NCI-H748 treated with DMSO at 0.1 percent for 48 hours (cell line): ENCODE measurements at regions not wholly inside any gene's neighbourhood (a gene's known extent, or its start where the extent isn't known, plus 50 kb on each side); places are given as distances from the start of the nearest gene placed in this dataset.
A peak's percentile ranks its signal among the peaks of the same experiment; 100 is the strongest.

Experiments
- DNase-seq: peaks from one replicate; lab custom pipeline; 2025; lab: John Stamatoyannopoulos, UW

GRCh38 chr4:174120446-174121295 lies 162.8 kb downstream of the FBXO8 start:
- peak; percentile 73 for DNase-seq

- DNase-seq, result no peak
Measured at GRCh38 chr4:174119830-174120229, 163.6 kb downstream of the FBXO8 start.

GRCh38 chr4:174119051-174119450 lies 164.4 kb downstream of the FBXO8 start:
- peak; percentile 19 for DNase-seq

DNA sequence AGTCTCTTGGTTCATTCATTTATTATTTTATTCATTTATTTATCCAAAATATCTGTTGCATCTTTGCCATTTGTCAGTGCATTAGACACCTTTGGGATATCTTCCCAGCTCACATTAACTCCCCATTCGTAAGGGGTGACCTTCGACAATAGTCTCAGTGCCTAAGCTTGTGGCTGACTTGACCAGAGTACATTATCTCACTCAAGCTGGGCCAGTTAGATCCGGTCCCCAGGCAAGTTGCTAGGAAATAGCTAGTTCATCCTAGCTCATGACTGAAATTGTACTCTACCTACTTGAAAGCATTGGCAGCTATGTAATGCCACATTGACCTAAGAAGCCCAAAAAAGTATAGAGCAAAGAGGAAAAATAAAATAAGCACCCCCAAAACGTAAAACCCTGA lies 165.3 kb downstream of the FBXO8 start:
- DNase-seq, result peak; percentile 58

GRCh38 chr4:174117445-174117844 lies 166.0 kb downstream of the FBXO8 start:
- DNase-seq, result peak; percentile 29

- DNase-seq, result no peak
Measured at GRCh38 chr4:174116021-174116420, 167.4 kb downstream of the FBXO8 start.

DNA sequence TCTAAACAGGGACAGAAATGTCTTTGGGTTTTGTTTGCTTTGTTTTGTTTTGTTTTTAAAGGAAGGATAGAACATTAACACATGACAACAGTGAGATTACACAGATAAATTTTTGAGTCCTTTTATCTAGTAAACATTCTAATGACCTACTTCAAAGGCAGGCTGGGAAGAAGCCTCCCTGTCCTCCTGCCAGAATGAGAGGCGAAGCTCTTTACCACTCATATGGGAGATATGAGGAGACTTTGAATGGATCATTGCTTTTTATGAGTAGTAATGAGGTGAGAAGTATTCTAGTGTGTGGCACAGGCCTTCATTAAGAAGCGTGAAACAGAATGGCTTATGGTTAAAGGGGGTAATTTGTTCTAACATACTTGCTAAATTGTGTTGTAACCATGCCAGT lies 172.0 kb downstream of the FBXO8 start:
- peak; percentile 40 for DNase-seq

DNA sequence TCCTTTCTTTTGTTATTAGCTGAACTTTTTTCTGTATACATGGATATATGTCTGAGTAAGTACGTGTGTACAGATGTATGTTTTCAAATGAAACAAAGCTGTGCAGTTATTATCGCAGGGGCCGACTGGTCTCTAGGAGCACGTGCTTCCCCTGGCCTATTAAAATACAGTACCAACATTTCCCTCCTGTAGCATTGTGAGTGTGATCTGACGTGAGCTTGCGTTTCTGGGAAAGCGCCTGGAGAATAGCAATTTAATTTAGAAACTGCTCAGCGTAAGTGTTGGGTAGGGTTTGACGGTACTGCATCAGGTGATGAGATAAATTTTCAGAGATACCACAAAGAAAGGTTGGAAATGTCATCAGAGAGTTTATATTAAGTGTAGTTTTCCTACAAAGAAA lies 173.3 kb downstream of the FBXO8 start:
- DNase-seq, result no peak

DNA sequence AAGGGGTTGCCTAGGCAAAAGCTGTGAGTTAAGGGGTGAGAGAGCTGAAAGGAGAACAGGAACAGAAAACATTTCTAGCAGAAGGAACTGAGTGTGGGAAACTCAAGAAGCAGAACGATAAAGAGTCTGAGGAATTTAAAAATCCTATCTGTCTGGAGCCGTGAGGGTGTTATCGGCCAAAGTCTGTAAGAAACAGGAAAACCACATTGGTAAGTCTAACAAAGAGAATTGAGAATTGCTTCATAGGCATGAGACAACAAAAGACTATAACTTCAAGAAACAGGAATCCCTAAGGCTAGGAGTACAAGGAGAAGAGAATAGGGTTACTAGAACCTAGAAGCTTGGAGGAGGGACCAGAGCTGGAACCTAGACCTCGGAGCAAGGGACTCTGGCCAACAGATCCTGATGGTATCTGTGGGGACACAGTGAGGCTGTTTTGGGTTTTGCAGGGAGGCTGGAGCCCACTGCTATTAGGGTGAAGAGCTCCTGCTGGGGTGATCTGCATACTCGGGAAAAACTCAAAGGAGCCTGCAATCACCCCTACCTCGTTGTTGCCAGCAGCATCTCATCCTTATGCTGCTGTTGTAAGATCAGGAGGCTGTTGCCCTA lies 175.6 kb downstream of the FBXO8 start:
- DNase-seq, result no peak

DNA sequence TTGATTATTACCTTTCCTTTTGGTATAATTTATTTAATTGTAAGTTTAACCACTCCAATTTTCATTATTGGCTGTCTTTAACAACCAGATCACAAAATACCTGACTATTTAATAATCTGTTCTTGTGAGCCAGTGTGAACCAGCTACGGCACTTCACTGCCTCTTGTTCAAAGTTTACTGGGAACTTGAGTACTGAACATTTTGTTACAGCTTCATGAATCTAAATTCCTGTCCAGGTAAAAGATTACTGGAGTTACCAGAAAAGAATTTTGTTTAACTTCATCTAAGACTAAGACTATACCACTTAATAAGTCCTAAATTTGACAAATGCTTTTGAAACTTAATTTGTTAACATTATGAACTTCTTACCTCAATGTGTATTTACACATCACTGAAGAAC lies 178.3 kb downstream of the FBXO8 start:
- no peak for DNase-seq

- no peak for DNase-seq
Measured at GRCh38 chr4:174100910-174101309, 182.6 kb downstream of the FBXO8 start.

DNA sequence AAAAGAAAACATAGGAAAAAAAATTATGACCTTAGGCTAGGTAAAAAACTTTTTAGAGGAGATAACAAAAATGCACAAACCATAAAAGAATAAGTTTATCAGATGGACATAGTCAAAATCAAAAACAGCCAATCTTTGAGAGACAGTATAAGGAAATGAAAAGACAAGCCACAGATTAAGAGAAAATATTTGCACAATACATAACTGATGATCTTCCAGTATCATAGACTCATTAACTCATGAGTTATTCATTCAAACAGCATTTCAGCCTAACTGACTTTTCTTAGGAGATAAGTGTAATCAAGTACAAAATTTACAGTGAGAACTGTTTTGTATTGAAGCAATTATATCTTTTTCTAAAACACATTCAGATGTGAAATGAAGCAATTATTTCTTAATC lies 183.8 kb downstream of the FBXO8 start:
- no peak for DNase-seq

GRCh38 chr4:174096999-174097398 lies 186.5 kb downstream of the FBXO8 start:
- no peak for DNase-seq

DNA sequence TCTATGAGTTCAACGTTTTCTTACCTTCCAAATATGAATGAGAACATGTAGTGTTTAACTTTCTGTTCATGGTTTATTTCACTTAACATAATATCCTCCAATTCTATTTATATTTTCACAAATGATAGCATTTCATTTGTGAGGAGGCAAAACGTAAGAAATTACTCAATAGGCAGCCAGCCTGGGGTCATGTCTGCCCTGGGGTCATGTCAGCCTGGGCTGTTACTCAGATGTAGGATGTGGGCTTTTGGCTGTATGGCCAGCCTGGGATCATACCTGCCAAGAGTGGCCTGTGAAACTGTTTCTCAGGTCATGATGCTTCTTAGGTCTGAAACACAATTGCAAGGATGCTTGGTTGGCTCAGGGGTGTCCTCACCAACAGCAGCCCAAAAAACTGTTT lies 187.0 kb downstream of the FBXO8 start:
- DNase-seq, result no peak

GRCh38 chr4:174091130-174091529 lies 192.3 kb downstream of the FBXO8 start:
- no peak for DNase-seq

DNA sequence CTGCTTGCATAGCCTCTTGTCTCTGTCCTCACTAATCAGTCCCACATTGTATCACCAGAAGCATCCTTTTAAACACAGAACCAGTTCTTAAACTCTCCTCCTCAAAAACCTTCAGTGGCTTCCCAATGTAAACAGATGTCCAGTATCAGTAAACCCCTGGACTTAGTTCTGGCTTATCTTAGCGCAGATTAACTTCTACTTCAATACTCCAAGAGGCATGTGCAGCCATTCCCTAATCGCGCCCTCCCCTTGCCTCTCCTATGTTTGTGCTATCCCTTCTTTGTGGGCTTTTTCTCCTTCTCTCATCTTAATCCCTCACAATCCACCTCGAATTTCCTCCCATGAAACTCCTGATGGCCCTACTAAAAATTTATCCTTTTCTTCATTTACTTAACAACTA lies 193.8 kb downstream of the FBXO8 start:
- DNase-seq, result no peak

- DNase-seq, result no peak
Measured at GRCh38 chr4:174088795-174089194, 194.7 kb downstream of the FBXO8 start.

- peak; percentile 19 for DNase-seq
Measured at GRCh38 chr4:174086829-174087799, 196.4 kb downstream of the FBXO8 start.

- DNase-seq, result no peak
Measured at GRCh38 chr4:174084981-174085380, 198.5 kb downstream of the FBXO8 start.

GRCh38 chr4:174084542-174084941 lies 198.9 kb downstream of the FBXO8 start:
- no peak for DNase-seq

DNA sequence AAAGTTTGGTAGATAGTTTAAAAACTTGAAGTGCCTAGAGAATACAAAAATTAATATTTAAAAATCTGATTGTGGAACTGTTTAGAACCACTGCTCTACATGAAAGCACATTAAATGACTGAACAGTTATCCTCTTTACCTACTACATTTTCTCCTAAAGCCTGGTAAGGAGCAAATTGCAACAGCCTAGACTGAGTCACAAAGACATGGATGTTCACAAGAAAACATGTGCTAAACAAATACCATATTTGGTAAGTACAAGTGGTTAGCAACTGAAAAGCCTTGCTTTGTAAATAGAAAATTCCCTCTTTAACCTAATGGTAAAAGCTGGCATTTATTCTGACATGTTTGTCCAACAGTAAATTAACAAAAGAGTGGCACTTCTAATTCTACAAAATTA lies 203.1 kb downstream of the FBXO8 start:
- DNase-seq, result no peak

GRCh38 chr4:174071595-174071994 lies 211.9 kb downstream of the FBXO8 start:
- DNase-seq, result no peak
